Stromal cell of bone marrow (primary cell): ENCODE measurements at regions not wholly inside any gene's neighbourhood (a gene's known extent, or its start where the extent isn't known, plus 50 kb on each side); places are given as distances from the start of the nearest gene placed in this dataset.
A peak's percentile ranks its signal among the peaks of the same experiment; 100 is the strongest.
"Not testable (repeated sequence)": the region's sequence is repeated elsewhere in the genome, so short reads cannot be mapped to it uniquely, and the experiment has no call there.

Source experiments
- DNase-seq: peaks from one replicate; pipeline ENCODE4 v3.0.0-alpha.2; 2012; ENCODE audit warnings: low read depth

GRCh38 chr13:90690458-90691080 is 656.9 kb upstream of the MIR17HG start:
- no peak for DNase-seq

DNA sequence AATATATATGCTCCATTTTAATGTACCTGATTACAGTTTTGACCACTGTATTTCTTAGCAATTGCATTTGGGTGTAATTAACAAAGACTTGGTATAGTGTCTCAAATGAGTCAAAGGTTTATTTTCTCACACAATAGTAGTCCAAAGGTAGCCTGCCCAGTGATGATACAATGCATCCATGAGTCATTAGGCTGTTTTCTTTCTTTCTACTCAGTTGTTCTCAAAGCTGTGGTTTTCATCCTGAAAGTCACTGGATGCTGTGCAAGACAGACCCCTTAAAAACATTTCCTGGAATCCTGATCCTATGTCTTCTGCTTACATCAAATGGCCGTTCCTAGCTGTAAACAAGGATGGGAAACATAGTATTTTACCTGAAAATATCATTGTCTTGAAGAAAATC is 651.2 kb upstream of the MIR17HG start:
- no peak for DNase-seq

GRCh38 chr13:90696656-90697055 is 650.8 kb upstream of the MIR17HG start:
- no peak for DNase-seq

DNA sequence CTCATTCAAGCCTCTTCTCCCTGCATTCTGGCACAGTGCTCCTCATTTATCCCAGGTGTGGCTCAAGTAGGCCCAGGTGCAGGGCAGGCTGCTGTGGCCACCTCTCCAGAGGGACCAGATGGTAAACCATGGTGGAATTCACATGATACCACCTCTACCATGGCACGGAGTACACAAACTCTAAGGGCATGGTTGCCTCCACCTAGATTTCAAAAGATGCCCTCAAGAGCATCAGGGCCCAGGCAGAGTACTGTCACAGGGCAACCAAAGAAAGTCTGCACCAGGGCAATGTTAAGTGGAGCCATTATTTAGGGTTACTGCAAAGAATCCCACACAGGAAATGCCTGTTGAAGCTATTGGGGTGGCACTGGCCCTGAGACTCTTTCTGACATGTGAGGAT is 647.1 kb upstream of the MIR17HG start:
- no peak for DNase-seq

- no peak for DNase-seq
Observed at GRCh38 chr13:90701264-90701663, 646.2 kb upstream of the MIR17HG start.

DNA sequence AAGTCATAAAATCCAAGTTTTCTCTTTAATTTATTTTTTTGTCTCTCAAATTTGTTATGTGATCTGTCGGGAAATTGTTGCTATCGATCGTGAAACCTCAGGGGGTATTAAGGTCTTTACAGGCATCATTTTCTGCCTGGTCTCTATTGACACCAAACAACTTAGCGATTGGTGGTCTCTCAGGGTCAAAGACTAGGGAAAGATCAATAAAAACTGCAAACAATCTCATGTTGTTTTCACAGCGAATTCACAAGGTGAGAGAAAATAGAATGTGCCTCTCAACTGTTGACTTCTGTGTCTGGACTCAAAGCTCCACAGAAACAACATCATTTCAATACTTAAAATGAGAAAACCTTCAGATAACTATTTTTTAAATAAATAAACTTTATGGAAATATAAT is 645.4 kb upstream of the MIR17HG start:
- DNase-seq = no peak

DNA sequence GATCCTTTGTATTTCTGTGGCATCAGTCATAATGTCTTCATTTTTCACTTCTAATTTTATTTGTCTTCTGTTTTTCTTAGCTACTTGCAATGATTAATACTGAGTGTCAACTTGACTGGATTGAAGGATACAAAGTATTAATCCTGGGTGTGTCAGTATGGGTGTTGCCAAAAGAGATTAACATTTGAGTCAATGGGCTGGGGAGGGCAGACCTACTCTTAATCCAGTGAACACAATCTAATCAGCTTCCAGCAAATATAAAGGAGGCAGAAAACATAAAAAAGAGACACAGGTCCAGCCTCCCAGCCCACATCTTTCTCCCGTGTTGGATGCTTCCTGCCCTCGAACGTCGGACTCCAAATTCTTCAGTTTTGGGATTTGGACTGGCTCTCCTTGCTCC is 640.9 kb upstream of the MIR17HG start:
- no peak for DNase-seq

GRCh38 chr13:90708128-90708527 is 639.4 kb upstream of the MIR17HG start:
- no peak for DNase-seq

- no peak for DNase-seq
Observed at GRCh38 chr13:90709319-90709718, 638.2 kb upstream of the MIR17HG start.

DNA sequence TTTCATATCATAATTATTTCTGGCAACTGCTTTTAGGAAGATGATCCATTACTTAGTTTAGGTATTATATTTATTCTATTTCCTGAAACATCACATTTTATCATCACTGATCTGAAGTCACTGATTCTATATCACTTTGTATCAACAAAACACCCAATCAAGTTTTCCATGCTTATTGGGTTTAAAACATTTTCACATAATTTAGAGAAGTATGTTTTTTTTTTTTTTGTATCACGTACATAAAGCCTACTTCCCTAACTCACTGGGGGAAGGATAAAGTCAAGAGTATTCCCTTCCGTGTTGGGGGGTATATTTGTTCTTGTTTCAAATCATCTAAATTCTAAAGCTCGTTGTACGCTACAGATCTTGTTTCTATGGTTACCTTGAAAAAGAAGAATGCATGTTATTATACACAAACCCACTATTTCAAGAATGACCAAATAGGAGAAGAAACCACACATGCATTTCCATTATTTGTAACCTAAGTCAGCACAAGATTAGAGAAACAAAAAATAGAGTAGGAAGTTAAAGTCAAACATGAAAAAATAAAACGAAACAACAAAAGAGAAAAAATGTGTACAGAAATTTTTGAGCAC is 637.2 kb upstream of the MIR17HG start:
- DNase-seq = no peak

- DNase-seq = no peak
Observed at GRCh38 chr13:90713441-90714133, 633.9 kb upstream of the MIR17HG start.

DNA sequence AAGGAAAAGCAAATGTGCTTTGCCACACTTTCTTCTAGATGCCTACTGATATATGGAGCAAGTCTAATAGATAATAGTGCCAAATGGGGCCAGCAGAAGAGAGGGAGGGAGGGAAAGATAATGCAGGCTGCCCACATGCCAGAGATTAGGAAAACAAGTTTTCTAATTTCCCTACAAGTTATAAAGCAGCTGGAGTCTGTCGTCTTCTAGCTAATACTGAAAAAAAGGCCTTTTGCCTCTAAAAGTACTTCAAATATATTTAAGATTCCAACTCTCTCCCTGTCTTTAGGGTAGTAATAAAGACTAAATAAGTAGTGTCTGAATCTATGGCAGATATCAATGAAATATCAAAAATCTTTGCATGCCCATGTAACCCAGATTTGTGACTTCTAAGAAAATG is 632.0 kb upstream of the MIR17HG start:
- DNase-seq = no peak

GRCh38 chr13:90717451-90717936 is 630.0 kb upstream of the MIR17HG start:
- DNase-seq = peak; percentile 9

GRCh38 chr13:90719461-90719860 is 628.0 kb upstream of the MIR17HG start:
- no peak for DNase-seq

DNA sequence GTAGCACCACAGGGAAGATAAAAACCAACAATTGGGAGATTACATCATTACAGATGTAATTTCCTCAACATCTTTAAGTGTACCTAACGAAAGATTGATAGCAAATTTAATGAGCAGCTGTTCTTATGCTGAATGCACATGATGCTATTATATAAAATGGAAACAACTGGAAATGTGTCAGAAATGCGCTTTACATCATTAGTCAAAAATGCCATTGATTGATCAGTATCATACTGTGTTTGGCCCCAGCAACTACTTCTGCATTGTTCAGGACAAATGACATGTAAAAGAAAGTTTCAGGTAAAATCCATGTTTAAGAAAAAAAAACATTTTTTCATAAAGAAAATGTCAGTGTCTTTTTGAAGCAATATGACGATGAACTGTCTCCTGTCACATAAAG is 625.5 kb upstream of the MIR17HG start:
- DNase-seq = no peak

- DNase-seq = no peak
Observed at GRCh38 chr13:90723381-90723780, 624.1 kb upstream of the MIR17HG start.

GRCh38 chr13:90726375-90726774 is 621.1 kb upstream of the MIR17HG start:
- no peak for DNase-seq

- no peak for DNase-seq
Observed at GRCh38 chr13:90732049-90732448, 615.4 kb upstream of the MIR17HG start.

DNA sequence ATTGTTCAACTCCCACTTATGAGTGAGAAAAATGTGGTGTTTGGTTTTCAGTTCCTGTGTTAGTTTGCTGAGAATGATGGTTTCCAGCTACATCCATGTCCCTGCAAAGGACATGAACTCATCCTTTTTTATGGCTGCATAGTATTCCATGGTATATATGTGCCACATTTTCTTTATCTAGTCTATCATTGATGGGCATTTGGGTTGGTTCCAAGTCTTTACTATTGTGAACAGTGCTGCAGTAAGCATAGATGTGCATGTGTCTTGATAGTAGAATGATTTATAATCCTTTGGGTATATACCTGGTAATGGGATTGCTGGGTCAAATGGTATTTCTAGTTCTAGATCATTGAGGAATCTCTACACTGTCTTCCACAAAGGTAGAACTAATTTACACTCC is 613.0 kb upstream of the MIR17HG start:
- DNase-seq = not testable (repeated sequence)

DNA sequence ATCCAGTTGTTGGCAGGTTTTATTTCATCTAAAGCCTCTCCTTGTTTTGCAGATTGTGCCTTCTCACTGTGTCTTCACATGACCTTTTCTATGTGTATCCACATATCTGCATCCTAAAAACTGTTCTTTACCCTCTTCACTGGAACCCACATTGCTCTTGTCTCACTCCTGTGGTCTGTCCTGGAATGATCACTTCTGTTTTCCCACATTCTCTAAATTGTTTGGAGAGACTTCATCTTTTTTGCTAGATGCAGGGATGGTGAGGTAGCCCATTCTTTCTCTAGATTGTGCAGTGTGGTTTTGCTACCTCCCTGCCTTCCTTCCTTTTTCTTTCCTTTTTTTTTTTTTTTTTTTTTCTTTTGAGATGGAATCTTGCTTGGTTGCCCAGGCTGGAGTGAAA is 608.6 kb upstream of the MIR17HG start:
- no peak for DNase-seq

GRCh38 chr13:90740099-90740498 is 607.4 kb upstream of the MIR17HG start:
- DNase-seq = no peak

- DNase-seq = no peak
Observed at GRCh38 chr13:90742381-90742780, 605.1 kb upstream of the MIR17HG start.

GRCh38 chr13:90746230-90746629 is 601.3 kb upstream of the MIR17HG start:
- no peak for DNase-seq

- no peak for DNase-seq
Observed at GRCh38 chr13:90750021-90750420, 597.5 kb upstream of the MIR17HG start.
